8988T (cell line): ENCODE measurements at regions not wholly inside any gene's neighbourhood (a gene's known extent, or its start where the extent isn't known, plus 50 kb on each side); places are given as distances from the start of the nearest gene placed in this dataset.
"Not testable (repeated sequence)": the region's sequence is repeated elsewhere in the genome, so short reads cannot be mapped to it uniquely, and the experiment has no call there.

Experiments
- DNase-seq: peaks from one replicate; pipeline ENCODE4 v3.0.0; 2011

DNA sequence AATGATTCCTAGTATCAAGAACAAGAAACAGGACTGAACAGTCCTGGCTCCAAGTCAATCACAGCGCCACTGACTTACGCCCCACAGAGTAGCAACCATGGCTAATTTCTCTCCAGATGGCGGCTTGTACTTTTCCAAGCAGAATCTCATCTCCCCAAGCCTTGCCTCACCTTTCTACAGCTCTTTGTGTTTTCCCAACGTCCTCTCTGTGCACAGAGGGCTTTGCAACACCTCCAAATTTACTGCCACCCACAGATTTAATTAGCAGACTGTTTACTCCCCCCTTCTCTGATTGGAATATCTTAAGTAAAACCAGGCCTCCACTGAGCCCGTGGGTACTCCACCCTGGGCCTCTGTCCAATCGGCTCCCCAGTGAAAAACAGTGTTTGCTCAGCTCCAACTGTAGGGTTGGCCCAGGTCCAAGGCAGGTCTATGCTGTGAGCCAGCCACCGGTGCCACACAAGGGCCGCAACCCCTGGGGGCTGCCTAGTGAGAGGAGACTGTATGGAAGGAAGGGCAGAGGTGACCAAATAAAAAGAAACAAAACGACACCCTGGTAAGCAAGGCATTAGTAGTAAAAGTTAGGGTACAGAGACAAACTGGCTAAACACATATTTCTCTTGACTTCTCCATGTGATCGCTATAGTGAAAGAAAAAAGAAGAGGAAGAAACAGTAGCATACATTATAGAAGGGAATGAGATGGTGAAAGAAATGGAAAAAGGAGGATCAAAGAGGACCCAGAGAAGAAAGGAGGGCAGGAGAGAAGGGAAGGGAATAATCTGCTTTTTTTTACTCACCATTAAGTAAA lies 128.4 kb upstream of the SOD1 start:
- DNase-seq = no peak

DNA sequence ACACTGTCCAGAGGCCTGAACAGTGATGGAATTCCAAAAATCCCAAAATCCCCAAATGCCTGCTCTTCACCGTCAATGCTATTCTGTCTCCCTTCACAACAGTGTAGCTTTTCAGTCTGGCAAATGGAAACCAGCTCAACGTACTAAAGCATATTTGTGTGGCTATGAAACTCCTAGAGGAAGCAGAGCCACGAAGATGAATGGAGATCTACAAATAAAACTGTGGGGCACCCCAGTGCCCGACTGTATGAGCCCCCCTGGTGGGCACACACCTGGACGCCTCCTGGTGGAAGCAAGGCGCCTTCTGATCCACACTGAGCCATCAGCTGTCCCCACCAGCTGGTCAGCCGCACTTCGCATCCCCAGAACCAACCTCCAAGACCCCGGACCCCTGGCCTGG lies 129.1 kb upstream of the SOD1 start:
- no peak for DNase-seq

DNA sequence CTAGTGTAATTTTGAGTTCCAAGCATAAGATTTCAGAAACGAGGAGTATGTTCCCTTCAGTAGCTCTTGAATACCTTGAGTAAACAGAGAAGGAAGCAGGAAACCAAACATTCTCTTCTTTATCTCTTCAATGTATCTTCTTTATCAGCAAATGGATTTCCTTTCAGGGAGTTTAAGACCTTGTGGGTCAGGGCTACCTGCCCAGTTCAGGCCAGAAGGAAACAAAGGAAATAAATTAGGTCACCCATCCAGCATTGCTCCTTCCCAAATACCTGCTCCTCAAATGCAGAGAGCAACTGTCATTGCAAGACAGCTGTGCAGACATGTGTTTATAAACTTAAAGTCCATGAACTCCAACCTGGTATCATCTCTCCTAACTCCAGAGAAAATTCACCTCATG lies 130.1 kb upstream of the SOD1 start:
- no peak for DNase-seq

DNA sequence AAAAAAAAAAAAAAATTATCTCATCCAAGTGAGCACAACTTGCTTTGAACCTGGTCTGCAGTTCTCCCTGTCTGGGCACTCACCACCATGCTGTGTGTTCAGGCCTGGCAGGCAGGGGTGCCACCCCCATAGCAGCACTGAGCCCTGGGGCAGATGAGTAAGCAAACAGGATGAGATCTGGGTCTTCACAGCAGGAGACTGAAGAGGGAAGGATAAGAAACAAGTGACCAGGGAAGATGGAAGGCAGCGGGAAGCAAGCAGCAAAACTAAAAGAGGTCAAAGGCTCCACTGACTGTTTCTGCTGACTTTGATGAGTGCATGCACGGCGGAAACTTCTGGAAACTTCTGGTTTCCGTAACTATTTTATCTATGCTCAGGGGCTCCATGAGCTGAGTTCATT lies 133.5 kb upstream of the SOD1 start:
- DNase-seq = peak; percentile 41

DNA sequence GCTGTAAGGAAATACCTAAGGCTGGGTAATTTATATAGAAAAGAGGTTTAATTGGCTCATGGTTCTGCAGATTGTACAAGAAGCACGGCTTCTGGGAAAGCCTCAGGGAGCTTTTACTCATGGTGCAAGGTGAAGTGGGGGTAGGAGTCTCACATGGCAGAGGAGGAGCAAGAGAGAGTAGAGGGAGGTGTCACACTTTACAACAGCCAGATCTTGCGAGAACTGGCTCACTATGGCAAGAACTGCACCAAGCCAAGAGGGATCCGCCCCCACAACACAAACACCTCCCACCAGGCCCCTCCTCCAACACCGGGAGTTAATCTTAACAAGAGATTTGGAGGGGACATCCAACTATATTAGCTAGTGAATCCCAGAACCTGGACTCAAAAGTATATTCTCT lies 135.4 kb upstream of the SOD1 start:
- DNase-seq = no peak

DNA sequence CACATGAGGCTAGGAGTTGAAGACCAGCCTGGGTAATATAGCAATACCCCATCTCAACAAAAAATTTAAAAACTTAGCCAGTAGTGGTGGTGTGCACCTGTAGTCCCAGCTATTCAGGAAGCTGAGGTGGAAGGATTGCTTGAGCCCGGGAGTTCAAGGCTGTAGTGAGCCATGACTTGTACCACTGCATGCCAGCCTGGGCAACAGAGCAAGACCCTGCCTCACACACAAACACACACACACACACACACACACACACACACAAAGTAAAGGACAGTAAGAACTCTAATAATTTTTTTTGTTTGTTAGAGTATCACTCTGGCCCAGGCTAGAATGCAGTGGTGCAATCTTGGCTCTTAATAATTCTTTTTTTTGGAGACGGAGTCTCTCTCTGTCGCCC lies 138.0 kb upstream of the SOD1 start:
- DNase-seq = no peak

DNA sequence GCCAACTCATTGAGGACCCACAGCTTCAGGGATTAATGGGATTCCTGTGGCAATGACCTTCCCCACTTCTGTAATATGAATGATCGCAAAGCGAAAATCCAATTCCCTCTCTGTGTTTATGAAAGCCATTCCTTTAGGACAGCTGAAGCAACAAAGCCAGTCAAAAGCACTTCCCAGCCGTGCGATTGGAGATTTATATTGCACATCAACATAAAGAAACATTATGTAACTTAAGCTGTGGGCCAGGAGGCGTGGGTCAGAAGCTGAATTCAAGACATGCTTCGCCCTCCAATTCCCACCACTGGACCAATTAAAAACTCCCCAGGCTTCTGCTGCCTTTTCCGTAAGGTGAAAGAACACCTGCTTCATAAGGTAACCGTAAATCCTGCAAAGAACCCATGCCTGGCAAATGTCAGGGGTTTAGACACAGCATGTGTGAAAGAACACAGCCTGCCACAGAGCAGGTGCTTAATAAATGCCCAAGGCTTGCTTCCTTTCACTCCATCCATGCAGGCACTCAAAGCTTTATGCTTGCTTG lies 138.9 kb upstream of the SOD1 start:
- no peak for DNase-seq

DNA sequence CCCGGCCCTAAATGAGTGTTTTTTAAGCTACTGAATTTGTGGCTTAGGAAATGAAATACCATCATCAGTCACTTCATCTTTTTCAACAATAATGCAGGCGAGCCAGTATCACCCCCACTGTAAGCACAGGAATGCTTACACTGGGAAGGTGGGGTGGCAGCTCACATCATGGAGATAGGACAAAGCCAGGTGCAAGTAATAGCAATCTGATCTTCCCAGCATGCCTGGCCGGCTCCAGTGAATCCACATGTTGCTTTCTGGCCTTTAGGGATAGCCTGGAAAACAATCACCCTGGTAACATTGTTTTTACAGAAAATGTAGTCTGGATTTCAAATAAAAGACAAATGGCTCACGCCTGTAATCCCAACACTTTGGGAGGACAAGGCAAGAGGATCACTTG lies 140.9 kb upstream of the SOD1 start:
- no peak for DNase-seq

DNA sequence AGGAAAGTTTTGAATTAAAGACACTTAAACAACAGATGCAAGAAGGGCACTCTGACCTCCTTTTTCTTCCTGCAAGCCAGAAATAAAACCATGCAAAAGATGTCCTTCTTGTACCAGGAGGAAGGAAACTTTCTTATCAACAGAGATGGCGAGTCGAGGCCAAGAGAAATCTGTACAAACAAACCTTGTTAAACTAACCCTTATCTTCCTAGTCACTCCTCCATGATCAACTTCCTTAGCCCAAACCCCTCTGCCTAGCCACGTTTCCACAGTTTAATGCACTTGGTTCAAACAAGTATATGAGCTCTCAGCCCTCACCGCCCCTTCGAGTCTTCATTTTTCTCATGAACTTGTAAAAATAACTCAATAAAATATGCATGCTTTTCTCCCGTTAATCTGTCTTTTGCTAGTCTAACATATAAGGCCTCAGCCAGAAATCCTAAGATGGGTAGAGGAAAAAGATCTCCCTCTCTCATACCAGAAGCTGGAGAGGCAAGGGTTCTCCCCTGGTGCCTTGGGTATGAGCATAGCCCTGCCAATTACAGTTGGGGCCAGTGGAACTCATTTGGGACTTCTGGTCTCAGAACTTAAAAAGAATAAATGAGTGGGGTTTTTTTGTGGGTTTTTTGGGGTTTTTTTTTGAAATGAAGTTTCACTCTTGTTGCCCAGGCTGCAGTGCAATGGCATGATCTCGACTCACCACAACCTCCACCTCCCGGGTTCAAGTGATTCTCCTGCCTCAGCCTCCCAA lies 141.7 kb upstream of the SOD1 start:
- DNase-seq = no peak

DNA sequence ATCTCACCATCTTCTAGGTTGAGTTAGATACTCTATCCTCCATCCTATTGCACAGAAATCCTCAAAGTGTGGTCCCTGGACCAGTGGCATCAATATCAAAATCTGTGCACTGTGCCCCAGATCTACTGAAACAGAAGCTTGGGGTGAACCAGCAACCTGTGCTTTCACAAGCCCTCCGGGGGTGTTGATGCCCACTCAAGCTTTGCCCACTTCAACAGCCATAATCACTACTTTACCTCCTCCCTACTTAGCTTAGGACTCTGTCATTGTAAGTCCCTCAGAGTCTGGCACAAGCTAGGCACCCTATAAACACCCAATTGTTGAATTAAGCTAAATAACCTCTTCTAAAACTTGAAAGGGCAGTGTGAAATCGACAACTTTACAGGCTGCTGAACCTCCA lies 144.2 kb upstream of the SOD1 start:
- no peak for DNase-seq

DNA sequence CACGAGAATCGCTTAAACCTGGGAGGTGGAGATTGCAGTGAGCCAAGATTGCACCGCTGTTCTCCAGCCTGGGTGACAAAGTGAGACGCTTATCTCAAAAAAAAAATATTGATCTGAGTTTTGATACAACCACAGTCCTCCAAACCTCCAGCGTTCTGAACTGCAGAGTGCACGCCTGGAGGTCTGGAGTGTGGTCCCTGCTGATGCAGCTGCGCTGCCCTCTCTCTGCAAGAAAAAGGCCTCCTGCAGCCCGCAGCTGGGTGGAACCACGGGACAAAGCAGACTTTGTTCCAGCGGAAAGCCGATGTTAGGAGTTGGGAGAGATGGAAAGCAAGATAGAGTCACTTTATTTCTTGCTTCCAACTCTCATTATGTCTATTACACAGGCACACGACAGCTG lies 144.9 kb upstream of the SOD1 start:
- no peak for DNase-seq

DNA sequence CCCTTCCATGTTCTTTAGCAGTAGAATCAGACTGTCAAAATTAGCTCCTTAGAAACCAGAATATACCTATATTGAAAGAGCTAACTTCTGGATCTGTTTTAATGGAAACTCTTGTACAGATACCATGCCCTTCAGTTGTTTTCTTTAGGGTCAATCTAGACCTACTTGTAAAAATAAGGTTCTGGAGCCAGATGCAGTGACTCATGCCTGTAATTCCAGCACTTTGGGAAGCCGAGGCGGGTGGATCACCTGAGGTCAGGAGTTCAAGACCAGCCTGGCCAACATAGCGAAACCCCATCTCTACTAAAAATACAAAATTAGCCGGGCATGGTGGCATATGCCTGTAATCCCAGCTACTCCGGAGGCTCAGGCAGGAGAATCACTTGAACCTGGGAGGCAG lies 146.0 kb upstream of the SOD1 start:
- not testable (repeated sequence) for DNase-seq

DNA sequence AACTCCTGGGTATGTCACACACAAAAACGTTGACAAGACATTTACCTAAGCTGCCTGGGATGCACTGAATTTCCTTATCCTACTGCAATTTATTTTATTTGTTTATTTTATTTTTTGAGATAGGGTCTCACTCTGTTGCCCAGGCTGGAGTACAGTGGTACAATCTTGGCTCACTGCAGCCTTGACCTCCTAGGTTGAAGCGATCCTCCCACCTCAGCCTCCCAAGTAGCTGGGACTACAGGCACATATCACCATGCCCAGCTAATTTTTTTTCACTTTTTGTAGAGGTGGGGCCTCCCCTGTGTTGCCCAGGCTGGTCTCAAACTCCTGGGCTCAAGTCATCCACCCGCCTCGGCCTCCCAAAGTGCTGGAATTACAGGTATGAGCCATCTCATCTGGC lies 147.5 kb upstream of the SOD1 start:
- DNase-seq = not testable (repeated sequence)

DNA sequence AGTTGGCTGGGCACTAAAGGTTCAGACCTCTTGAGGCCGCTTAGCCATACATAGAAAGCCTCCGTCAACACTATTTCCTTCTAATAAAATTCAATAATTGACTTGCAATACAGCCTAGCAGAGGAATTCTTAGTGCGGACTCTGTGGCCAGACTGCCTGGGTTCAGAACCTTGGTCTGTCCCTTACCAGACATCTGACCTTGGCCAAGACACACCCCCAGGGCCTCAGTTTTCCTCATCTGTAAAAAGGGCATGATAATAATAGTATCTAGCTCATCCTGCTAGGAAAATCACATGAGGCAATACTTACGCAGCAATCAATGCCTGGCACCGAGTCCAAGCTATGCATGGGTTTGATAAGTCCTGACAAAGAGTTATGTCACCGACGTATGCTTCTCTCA lies 148.2 kb upstream of the SOD1 start:
- DNase-seq = no peak

DNA sequence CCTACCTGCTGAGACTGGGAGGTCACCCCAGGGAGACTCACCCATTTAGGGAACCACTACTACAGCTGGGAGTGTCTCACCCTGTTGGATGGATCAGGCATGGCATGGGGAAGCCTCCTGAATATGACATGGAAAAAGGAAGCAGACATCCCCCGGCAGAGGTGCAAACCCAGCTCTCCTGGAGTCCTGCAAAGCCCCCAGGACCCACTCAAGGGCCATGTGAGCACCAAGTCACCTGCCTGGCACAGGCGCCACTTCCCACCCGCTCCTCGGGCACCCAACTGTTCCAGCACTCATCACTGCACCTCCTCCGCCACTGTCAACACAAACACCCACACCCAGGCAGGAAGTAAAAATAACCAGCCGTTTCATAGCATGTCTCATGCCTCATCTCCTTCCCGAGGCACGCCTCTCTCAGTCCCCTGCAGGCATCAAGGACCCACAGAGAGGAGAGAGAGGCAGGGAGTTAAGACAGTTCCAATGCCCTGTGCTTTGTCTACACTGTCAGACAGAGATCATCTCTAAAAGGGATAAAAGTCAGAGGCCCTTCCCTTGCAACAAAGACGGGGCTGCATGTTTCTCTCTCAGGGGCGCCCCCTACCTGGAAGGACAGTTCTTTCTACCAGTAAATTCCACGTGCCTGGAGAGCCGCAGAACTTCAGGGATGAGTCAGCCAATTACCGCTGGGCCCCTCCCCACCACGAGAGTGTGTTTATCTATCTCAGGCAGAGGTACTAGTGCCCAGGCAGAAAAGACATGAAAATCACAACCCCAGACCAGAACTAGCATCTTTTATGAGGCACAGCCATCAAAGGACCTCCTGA lies 150.1 kb upstream of the SOD1 start:
- DNase-seq = no peak

DNA sequence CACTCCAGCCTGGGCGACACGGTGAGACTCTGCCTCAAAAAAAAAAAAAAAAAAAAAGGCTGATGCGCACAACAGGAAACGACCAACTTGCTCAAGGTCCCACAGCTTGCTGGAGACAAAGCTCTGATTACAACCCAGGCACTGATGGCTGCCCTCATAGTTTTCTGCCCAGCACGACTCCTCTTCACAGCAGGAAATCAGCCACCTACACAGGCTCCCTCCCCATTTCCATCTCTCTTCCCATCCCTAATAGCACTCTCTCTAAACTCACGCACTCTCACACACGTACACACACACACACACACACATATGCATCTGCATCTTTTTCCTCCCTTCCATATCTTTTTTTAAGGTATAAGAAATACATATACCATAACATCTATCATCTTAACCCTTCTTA lies 153.5 kb upstream of the SOD1 start:
- DNase-seq = no peak

DNA sequence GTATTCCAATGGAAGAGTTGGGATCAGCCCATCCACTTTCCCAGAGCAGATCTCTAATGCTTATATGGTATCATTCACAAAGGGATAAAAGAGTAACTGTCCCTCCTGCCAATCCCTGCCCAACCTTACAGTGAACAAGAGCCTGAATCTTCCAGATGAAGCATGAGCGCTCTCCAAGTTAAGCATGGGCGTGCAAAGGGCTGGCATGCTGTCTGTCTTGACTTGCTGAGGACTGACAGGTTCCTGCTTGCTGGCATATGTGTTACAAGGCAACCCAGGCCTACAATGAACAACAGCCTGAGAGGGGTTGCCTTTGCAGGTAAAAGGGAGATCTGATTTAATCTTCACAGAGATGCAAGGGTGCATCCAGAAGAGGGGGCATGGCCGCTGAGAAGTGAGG lies 155.6 kb upstream of the SOD1 start:
- DNase-seq = no peak

DNA sequence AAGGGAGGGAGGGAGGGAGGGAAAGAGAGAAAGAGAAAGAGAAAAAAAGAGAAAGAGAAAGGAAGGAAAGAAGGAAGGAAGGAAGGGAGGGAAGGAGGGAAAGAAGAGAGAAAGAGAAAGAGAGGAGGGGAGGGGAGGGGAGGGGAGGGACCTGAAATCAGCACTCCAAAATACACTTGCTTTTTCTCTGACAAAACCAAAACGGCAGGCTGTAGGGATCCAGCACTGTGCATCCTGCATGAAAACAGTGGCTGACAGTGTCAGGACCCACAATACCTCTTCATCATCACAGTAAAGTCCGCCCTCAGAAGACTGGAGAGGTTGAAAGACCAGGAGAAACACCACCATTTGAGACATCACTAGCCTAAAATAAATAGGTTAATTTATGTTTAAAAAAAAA lies 156.0 kb upstream of the SOD1 start:
- DNase-seq = no peak

DNA sequence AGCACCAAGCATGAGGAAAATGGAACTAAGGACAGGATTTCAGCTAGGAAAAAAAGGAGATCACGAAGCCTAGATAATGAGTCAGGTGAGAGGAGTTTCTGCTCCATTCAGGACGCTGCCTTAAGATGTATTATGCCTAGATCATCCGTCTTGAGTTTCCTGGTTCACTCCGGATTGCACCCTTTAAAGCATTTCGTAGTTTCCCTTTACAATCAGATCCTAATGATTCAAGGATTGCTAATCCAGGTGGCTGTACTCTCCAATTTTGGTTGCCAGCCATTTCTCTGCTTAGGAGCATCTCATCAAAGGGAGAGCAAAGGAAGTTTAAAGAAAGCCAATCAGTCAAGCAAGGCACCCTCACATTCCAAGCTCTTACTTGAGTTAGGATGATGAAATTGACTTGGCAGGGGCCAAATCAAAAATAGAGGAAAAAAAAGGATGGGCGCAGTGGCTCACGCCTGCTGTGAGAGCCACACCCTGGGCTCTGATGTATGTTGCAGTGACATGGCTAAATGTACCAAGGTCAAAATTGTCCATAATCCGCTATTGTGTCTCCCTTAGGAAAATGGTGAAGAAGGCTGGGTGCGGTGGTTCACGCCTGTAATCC lies 156.9 kb upstream of the SOD1 start:
- no peak for DNase-seq

DNA sequence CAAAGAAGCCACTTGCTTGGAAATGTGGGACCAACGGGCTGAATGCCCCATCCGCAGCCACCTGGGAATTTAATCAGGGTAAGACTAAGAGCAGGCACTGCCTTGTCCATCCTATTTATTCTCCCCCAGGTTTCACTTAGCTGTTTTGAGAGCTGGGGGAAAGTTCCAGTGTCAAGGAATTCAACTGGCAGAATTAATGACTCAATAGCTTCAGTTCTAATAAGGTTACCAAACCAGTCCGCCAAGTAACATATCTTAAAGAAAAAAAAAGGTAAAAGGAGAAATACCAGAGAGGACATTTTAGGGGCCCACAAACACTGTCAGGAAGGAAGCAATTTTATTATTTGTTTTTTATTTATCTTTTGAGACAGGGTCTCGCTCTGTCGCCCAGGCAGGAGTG lies 157.6 kb upstream of the SOD1 start:
- DNase-seq = no peak

DNA sequence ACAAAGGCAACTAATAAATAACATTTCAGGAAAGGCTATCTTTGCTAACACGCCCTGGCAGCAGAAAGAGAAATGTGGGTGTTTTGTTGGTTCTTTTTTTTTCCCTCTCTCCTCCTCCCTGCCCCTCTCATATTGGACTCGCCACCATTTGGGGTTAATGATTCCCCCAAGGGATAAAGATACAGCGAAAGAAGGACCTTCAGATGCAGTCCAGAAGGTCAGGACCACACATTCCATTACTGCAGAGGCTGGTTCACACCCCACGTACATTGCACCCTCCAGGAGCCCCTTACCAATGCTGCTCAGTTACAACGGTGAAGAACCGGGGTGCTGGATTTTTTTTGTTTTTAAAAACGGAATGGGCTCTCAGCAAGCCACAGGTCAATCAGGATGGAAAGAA lies 156.9 kb upstream of the TIAM1 start:
- DNase-seq = no peak

DNA sequence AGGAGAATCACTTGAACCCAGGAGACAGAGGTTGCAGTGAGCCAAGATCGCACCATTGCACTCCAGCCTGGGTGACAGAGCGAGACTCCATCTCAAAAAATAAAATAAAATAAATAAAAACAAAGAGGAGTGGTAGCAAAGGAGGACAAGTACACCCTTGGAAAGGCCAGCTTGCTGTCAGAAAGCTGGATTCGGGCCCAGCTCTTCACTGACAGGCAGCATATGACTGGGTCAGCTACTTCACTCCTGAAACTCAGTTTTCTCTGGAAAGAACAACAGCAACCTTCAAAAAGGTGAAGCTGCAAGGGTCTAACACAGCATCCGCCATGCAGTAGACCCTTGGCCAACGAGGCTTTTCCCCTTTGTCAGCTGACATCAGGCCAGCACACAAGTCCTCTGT lies 156.0 kb upstream of the TIAM1 start:
- no peak for DNase-seq

DNA sequence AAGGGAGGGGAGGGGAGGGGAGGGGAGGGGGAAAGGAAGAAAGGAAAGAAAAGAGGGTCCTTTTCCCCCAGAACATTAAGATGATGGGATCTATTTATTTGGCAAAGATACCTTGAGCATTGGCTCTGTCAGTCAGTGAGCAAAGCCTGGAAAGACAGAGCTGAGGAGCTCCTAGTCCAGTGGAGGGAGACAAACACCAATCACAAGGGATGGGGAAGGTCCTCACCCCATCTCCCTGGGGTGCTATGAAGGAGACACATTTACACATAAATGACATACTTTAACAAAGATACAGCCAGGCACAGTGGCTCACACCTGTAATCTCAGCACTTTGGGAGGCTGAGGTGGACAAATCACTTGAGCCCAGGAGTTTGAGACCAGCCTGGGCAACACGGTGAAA lies 154.9 kb upstream of the TIAM1 start:
- no peak for DNase-seq
